NCI-H82 (cell line): ENCODE measurements at regions not wholly inside any gene's neighbourhood (a gene's known extent, or its start where the extent isn't known, plus 50 kb on each side); places are given as distances from the start of the nearest gene placed in this dataset.

Source experiments
- DNase-seq: peaks from one replicate; lab custom pipeline; 2025; lab: John Stamatoyannopoulos, UW

DNA sequence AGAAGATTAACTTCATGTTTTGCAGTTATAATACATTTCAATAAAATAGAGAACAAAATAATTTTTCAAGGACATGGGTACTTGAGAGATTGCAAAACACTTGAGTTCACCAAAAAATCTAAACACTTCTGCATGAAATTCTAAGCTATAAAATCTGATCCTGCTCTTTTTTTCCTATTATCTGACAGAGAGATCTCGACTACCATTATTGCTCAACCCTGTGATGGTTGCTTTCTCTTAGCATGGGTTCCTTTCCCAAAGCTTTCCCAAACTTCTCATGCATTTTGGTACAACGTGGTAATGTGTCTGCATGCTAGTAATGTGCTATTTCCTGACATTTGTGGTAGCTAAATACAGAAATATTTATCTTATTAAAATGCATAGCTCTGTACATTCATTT is 1243.1 kb upstream of the ADGRB3 start:
- DNase-seq = no peak

DNA sequence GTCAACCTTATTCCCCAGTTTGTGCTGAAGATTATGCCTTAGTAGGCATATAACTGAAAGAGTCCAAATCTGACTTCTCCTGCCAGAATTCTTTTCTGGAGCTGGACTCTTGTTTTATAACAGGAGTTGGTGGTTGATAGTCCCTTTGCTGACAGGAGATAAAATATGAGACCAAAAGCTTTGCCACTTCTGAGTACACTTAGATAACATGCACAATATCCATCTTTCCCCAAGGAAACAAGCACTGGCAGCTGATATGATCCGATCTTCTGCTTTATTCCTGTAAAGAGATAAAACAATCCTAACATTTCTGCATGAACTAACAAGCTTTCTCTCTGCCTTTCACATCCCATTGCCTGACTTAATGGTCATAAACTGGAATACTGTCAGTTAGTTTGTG is 1265.4 kb upstream of the ADGRB3 start:
- no peak for DNase-seq

GRCh38 chr6:67362976-67363375 is 1272.1 kb upstream of the ADGRB3 start:
- DNase-seq = no peak

DNA sequence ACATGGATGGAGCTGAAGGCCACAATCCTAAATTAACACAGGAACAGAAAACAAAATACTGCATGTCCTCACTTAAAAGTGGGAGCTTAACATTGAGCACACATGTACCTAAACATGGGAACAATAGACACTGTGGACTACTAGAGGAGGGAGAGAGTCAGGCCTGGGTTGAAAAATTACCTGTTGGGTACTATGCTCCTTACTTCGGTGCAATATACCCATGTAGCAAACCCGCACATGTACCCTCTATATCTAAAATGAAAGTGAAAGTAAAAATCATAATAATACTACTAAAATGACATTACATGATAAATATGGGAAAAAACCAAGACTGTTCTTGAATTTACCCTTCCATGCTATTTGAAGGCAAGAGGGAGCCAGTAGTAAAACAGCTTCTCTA is 1273.8 kb upstream of the ADGRB3 start:
- no peak for DNase-seq

DNA sequence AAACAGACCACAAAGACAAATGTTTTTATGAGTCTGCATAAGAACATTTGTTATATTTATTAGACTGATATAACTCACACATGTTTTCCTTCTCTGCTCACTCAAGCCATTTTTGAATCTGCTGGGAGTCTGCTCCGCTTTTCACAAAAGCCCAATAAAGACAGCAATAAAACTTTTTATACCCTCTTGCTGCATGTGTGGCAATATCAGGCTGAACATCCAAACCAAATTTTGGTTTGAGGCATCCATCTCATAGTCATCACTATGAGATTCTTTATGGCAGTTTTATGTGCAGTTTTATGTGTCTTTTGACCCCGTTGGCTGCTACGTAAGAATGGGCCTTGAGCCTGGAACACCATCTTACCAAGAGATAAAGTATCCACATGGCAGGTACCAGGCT is 1276.8 kb upstream of the ADGRB3 start:
- no peak for DNase-seq

GRCh38 chr6:67353861-67354260 is 1281.2 kb upstream of the ADGRB3 start:
- DNase-seq = no peak

DNA sequence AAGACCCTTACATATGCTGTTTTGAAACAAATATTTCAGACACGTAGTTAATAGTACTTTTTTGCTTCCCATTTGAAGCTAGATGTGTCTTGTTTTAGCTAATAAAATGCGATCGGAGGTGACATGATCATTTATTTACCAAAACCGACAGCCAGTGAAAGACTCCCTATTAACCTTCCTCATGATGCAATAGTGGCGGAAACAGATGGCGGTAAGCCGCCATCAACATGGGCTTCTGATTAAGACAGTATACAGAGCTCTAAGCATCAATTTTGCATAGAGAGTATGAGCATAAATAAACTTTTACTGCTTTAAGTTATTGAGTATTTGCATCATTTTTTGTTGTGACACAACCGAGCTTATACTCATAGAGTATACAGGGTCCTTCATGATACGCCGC is 1282.4 kb upstream of the ADGRB3 start:
- DNase-seq = no peak

DNA sequence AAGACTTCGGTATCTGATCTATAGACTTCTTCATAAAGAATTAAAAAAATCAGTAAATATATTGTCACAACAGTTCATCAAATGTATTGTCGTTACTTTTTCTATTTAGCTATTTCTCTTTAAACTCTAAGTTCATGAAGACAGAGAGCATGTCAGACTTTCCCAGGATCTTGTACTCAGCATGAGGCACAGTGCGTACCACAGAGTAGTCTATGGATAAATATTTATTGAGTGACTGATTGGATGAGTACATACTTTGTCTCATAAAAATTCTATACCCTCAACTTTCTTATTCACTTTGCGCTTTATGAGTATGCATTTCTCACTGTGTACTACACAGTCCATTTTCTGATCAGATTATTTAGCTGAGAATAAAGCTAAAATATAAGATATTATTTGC is 1284.4 kb upstream of the ADGRB3 start:
- DNase-seq = no peak

- no peak for DNase-seq
Measured at GRCh38 chr6:67345946-67346345, 1289.1 kb upstream of the ADGRB3 start.

- DNase-seq = no peak
Measured at GRCh38 chr6:67336014-67336413, 1299.1 kb upstream of the ADGRB3 start.

DNA sequence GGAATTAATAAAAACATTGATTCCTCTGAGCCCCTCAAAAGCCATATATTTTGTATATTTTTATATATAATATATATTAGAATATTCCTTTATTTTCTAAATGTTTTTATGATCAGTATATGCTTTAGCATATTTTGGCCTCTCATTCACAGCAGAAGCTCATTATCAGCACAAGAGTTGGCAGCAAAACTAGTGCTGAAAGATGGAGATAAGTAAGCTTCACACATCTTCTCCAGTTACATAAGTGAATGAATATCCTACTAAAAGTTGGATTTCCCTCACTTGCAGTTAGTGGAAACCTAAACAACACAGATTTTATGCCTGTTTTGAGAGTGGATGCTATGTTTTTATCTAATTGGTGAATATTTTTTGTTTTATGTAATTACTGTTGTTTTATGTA is 1303.8 kb upstream of the ADGRB3 start:
- no peak for DNase-seq

- DNase-seq = no peak
Measured at GRCh38 chr6:67328269-67328668, 1306.8 kb upstream of the ADGRB3 start.

- DNase-seq = no peak
Measured at GRCh38 chr6:67300430-67301040, 1334.5 kb upstream of the ADGRB3 start.

- no peak for DNase-seq
Measured at GRCh38 chr6:67292169-67292568, 1342.9 kb upstream of the ADGRB3 start.

DNA sequence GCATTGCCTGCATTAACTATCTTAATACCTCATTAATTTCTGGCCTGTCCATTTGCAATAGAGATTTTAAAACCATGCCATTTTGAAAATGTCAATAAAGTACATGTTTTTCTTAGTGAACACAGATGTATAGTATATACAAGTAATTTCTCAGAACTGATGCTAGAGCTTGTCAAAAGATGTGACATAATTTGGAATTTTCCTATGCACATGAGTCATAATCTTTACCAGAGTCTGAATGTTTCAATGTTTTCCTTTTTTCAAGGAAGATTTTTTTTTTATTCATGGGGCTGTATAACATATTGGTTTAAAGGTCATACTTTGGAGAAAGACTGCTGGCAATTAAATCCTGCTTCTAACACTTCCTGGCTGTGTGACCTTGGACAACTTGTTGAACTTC is 1347.5 kb upstream of the ADGRB3 start:
- no peak for DNase-seq

GRCh38 chr6:67285770-67286495 is 1349.1 kb upstream of the ADGRB3 start:
- DNase-seq = no peak

DNA sequence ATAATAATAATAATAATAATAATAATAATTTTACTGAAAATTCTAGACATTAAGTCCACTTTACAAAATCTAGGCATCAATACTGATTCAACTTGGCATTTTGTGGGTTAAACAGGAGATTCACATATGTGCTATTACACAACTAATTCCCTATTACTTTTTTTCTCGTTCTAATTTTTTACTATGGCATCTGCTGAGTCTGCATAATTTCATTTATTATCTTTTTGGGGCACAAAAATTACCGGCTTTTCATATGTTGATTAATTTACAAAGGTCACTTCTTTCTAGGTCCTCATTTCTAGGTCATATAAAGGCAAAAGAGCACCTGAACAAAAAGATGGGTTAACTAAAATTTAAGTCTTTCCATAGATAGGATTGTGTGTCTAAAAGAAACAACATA is 1357.8 kb upstream of the ADGRB3 start:
- DNase-seq = no peak

DNA sequence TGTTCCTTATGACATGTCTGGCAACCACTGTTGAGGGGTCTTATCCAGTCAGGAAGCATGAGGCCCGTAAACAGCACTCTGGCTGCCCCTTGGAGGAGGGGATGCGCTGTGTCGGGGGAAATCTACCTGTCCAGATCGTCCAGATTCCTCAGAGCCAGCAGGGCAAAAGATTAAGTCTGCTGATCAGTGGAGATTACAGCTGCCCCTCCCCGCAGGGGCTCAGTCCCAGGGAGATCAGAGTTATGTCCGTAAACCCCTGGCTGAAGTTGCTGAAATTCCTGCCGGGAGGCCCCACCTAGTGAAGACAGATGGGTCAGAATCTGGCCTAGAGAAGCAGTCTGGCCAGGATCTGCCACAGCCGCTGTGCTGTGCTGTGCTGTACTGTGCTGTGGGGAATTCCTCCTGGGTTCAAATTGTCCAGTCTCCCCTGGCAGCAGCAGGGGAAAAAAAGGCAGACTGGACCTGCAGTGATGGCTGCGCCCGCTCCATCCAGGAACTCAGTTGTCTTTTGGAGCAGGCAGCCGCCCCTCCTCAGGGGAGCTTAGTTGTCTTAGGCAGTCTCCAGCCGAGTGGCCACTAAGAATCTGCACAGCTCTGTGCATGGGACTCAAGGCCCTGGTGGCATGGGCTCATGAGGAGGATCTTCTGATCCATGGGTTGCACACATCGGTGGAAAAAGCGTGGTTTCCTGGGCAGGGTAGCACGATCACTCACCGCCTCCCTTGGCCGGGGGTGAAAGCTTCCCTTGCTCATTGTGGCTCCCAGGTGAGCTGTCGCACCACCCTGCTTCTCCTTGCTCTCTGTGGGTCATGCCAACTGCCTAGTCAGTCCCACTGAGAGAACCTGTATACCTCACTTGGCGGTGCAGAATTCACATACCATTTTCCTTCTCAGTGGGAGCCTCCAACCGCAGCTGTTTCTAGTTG is 1368.8 kb upstream of the ADGRB3 start:
- DNase-seq = peak; percentile 88

DNA sequence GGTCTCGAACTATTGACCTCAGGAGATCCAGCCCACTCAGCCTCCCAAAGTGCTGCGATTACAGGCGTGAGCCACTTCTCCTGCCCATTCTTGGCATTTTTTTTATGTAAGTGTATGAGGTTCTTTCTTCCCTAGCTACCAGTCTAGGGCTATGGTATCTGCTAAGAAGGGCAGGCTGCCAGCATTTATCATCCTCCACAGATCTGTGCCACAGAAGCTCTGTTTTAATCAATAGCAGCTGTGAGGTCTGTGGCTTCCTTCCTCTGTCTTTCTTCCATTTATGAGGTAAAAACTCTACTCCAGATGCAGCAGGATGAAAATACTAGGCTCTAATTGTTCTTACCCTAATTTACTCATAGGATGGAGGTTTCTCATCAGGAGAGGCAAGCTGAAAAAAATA is 1382.4 kb upstream of the ADGRB3 start:
- no peak for DNase-seq

- no peak for DNase-seq
Measured at GRCh38 chr6:67248077-67248476, 1387.0 kb upstream of the ADGRB3 start.

- DNase-seq = no peak
Measured at GRCh38 chr6:67244037-67244436, 1391.0 kb upstream of the ADGRB3 start.

DNA sequence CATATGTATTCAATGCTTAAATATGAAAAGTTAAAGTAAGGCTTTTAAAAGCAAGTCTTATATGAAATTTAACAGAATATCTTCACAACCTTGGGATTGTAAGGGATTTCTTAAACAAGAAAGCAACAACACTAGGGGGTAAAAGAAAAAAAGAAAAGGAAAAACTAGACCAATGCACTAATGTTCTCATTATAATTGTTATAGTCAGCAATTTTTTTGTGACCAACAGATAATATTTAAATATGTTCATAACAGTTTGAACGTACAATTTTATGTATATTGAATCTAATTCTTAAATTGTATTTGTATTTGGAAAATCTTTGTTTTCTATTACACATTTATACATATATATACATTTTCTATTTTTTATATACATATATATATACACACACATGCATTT is 1397.8 kb upstream of the ADGRB3 start:
- no peak for DNase-seq

DNA sequence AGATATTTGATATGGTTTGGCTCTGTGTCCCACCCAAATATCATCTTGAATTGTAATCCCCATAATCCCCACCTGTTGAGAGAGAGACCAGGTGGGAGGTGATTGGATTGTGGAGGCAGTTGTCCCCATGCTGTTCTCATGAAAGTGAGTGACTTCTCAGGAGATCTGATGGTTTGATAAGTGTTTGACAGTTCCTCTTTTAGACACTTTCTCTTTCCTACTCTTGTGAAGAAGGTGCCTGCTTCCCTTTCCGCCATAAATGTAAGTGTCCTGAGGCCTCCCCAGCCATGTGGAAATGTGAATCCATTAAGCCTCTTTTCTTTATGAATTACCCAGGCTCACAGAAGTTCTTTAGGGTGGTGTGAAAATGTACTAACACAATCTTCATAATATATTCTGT is 1404.0 kb upstream of the ADGRB3 start:
- DNase-seq = peak; percentile 7
